Fibroblast of skin of left quadriceps (primary cell): ENCODE measurements at regions not wholly inside any gene's neighbourhood (a gene's known extent, or its start where the extent isn't known, plus 50 kb on each side); places are given as distances from the start of the nearest gene placed in this dataset.
"Not testable (repeated sequence)": the region's sequence is repeated elsewhere in the genome, so short reads cannot be mapped to it uniquely, and the experiment has no call there.

Experiments
- DNase-seq, 2 experiments: peaks; one replicate each; pipeline ENCODE4 v3.0.0-alpha.2; 2013; ENCODE audit warnings: low read depth in 2 of 2

DNA sequence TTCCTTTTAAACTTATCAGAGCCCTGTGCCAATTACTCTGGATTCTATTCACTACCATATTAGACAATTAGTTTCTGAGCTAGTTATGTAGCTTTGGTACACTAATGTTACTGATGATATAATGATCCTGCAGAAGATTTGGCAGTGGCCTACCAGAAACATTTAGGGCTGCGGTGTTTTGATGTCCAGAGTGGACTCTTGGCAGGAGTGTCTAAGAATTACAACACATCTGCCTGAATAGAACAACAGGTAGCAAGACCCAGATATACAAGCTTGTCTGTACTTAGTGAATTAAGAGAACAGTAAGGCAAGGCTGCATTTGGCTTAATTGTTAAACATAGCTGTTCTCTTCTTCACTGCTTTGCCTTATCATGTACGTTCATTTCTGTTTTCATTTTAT is 691.6 kb upstream of the FBXO33 start:
- no peak for DNase-seq

DNA sequence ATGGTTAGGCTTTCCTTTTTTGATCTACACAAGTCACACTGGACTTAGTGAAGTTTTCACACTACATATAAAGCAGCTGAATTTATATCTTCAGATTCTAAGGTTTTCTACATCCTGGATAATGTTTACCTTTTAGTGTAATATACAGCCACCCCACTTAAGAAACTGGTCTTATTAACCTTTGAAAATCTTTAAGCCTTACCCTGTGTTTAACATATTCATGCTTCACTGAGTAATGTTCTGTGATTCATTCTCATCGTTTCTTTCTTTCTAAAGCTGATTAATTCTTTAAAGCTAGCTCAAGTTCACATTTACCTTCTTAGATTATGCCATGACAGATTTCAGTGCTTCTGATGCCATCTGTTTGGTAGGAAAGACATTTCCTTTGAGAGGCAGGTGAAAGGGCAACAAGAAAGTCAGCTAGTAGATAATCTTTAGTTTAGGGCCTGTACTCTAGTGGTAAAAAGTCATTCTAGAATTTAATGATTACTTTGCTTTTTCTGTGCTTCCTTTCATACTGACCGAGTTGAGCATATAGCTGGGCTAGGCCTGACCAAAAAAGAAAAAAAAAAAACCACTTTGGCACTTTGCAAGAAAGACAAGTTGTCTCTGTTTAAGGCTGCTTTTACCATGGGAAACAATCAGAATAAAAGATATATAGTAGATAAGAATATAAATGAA is 690.9 kb upstream of the FBXO33 start:
- no peak for DNase-seq

- no peak for DNase-seq
These were observed 687.5 kb upstream of the FBXO33 start for GRCh38 chr14:40119765-40120164.

DNA sequence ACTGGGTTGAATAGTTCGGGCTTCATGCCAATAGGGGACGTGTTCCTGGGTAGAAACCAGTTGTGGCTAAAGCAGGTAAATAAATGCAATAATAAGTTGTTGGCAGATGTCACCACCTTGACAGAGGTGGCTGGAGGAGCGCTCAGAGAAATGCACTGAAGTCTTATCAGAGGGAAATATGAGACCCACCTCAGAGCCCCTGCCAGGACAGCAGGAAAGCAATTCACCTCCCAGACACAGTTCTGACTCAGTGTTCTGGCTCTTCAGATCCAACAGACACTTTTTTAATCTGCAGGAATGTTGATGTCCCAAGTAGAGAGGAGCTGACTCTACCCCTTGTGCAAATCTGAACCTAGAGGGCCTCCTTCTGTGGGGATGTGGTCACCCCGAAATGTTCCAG is 687.1 kb upstream of the FBXO33 start:
- no peak for DNase-seq

- DNase-seq = no peak
These were observed 683.4 kb upstream of the FBXO33 start for GRCh38 chr14:40115583-40115982.

GRCh38 chr14:40113671-40114070 is 681.4 kb upstream of the FBXO33 start:
- no peak for DNase-seq

DNA sequence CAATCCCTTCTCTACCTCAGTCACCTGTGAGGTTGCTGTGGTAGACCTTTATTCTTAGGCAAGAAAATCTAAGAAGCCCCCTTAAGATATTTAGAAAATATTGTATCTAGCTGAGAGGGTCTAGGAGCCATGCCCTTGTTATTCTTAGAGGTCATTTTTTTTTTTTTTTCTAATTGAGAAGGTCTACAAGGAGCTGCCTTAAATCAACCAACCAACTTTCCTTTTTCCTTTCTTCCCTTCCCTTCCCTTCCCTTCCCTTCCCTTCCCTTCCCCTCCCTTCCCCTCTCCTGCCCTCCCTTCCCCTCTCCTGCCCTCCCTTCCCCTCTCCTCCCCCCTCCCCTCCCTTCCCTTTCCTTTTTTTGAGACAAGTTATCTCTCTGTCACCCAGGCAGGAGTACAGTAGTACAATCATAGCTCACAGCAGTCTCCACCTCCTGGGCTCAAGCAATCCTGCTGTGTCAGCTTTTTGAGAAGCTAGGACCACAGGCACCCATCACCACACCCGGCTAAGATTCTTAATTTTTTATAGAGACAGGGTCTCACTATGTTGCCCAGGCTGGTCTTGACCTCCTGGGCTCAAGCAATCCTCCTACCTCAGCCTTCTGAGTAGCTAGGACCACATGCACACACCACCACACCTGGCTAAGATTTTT is 668.4 kb upstream of the FBXO33 start:
- no peak for DNase-seq

DNA sequence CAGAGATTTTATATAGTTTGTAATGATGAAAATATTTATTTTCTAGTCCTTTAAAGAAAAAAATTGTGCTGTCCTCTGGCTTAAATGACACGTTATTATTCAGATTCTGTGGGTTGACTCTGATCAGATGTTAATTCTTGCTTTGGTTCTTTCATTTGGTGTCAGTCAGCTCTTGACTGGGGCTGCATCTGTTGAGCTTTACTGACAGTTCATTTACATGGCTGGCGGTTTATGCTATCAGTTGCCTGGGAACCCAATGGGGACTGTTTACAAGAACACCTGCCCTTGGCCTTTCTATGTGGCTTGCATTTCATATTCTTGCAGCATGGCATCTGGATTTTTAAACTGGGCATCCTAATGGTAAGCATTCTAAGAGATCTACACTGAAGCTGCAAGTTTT is 667.1 kb upstream of the FBXO33 start:
- DNase-seq = no peak

DNA sequence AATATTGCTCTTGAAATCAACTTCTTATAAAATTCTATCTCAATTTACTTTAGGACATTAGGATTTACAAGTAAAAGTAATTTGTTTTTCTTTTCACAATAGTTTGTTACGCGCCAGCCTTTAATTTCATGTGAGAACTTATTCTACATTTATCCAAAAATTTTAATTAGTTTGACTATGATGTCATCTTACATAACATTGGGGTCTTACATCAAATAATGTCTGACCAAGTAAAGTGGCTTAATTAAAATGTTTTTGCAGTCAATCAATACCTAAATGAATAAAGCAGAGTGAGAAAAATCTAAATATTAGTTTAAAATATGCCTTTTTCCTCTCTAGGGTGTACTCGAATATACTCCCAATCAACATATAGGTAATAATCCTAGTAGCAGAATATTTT is 666.2 kb upstream of the FBXO33 start:
- no peak for DNase-seq

DNA sequence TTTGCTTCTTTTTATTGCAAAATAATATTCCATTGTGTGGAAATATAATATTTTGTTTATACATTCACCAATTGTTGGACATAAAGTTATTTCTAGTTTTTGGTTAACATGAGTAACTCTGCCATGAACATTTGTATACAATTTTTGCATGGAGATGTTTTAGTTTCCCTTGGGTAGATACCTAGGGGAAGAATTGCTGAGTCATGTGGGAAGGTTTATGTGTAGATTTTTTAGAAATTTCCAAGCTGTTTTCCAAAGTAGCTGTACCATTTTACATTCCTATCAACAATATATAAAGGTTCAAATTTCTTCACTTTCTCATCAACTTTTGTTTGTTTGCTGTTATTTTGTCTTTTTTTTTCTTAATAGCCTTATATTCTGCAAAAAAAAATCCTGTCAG is 664.7 kb upstream of the FBXO33 start:
- DNase-seq = no peak

DNA sequence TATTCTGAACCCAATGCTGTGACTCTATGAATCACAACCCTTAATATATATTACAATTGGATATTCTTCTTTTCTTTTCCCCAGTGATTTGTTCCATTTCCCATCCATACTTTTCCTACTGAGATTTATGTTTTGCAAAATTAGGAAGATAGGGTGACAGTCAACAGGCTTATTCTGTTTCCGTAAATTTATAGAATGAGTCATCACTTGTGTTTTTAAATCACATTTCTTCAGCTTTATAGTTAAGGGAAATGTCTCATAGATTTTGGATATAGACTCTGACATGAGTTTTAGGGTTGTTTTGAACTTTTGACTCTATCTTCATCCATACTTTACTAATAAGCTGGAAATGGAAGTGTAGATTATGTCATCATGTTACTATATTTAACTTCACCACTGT is 661.6 kb upstream of the FBXO33 start:
- DNase-seq = no peak

DNA sequence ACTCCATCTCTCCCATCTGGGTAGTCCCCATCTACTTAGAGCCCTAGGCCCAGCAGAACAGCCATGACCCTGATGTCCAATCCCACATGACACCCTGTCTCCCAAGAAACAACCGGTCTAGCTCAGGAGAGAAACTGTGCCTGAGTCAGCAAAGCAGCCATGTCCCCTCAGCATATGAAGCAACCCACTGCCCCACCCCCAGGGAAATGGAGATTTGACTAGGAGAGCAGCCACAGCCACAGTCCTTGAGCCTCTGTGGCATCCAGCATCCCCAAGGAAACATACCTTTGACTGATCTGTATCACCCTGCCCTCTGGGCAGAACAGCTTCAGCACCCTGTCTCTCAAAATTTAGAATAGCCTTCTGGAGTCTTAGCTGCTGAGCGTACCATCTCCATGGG is 641.9 kb upstream of the FBXO33 start:
- DNase-seq = no peak

DNA sequence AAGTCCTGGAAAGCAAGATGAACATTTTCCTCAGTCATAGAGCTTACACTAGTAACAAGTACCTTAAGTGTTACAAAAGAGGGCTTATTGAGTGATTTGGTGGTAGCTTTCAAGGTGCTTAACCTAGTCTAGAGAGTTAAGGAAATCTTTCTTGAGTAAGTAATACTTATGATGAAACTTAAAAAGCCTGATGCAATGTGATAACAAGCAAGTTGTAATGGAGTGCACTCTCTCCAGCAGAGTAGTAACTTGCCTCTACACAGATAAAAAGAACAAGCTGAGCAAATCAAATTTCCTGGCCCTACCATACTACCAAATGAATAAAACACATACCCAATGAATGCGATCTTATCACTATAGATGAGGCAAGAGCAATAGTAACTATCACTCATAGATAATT is 639.9 kb upstream of the FBXO33 start:
- no peak for DNase-seq

DNA sequence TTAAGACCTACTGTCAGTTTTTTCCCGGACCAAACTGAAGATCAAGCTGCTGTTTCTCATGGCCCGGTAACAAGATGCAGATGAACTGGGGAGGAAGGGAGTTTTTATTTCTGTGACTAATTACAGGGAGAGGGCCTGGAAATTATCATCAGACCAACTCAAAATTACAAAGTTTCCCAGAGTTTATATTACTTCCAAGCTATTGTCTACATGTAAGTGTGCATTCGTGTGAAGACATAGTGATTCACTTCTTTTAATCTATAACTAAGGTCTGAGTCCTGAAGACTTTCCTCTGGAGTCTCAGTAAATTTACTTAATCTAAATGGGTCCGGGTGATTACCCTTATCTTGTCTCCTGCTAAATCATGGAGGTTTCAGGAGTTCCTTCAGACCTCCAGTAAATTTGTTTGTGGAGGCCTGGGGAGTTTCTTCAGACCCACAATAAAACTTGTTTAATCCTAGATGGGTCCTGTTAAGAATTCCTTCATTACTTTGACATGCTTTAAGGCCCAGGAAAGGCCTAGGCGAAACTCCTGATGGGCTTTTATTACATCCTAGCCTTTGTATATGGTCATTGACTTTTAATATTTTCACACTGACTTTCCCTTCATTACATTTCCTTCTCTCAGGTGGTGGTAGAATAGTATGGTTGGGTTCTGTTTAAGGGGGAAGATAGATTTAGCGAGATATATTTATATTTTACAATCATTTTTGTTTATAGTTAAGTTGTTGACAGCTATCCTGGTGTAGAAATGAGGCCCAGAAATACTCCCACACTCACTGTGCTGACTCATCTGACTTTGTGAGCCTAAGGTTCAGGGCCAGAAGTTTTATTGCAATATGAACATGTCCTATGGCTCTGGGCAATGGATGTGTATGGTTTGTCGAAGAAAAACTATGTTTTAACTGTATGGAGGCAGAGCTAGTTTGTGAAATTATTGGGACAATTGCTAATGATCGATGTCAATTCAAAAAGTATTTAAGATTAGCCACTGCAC is 627.0 kb upstream of the FBXO33 start:
- no peak for DNase-seq

DNA sequence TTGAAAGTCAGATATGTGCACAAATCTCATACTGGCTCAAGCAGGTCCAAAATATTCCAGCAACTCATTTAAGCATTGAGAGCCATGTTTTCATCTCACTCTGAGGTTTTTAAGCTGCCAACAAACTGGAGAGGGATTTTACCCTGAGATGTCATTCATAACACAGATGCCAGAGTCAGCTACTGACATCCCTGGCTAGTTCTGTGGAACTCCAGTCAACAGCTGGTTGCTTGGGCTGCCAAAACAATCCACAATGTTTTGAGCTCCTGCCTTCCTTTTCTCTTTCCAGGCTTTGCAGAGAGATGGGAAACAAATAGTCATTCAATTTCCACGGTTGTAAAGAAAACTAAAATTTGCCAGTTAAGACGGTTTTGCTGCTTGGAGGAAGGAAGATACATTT is 621.2 kb upstream of the FBXO33 start:
- DNase-seq = no peak

GRCh38 chr14:40028991-40029390 is 596.8 kb upstream of the FBXO33 start:
- no peak for DNase-seq

DNA sequence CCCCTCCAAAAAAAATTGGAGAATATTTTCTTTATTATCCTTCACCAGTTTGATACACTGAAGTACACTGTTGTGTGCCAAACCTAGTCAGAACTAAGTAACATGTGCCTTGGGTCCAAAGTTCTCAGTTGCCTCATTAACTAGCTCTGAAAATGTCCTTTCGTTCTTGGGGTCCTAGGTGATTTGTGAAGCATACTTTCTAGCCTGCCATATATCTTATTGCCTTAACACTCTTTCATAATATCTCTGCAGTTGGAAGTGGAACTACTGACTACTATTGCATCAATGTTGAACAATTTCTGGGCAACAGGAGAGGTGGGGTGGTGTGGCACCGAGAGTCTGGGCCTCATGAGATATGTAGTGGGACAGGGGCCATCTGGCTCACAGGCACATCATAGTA is 592.9 kb upstream of the FBXO33 start:
- no peak for DNase-seq

GRCh38 chr14:40010961-40011360 is 578.7 kb upstream of the FBXO33 start:
- DNase-seq = no peak

DNA sequence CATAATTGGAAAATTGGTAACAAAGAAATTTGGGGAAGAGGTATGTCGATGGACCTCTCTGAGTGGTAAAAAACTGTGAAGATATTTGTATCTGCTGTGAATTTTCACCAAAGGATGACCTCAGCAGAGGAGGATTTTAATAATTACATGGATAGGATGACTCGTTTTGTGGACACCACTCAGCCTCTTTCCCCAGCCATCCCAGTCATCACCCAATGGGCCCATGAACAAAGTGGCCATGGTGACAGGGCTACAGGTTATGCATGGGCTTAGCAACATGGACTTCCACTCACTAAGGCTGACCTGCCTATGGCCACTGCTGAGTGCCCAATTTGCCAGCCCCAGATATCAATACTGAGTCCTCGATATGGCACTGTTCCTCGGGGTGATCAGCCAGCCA is 577.5 kb upstream of the FBXO33 start:
- no peak for DNase-seq

GRCh38 chr14:40008345-40008744 is 576.1 kb upstream of the FBXO33 start:
- not testable (repeated sequence) for DNase-seq

GRCh38 chr14:40004871-40005500 is 572.8 kb upstream of the FBXO33 start:
- no peak for DNase-seq

GRCh38 chr14:40003773-40004172 is 571.5 kb upstream of the FBXO33 start:
- DNase-seq = no peak
